IgD-negative memory B cell (primary cell): ENCODE measurements at regions not wholly inside any gene's neighbourhood (a gene's known extent, or its start where the extent isn't known, plus 50 kb on each side); places are given as distances from the start of the nearest gene placed in this dataset.
A peak's percentile ranks its signal among the peaks of the same experiment; 100 is the strongest.
"Not testable (repeated sequence)": the region's sequence is repeated elsewhere in the genome, so short reads cannot be mapped to it uniquely, and the experiment has no call there.

Experiments used
- H3K27ac Mint-ChIP-seq, 3 donors: one replicate each; pipeline ENCODE4 v1.8.0; 2020 to 2022; ENCODE audit warnings: mild to moderate bottlenecking in 3 of 3, mixed read lengths in 3 of 3, moderate library complexity in 1 of 3
- H3K27me3 Mint-ChIP-seq: one replicate; pipeline ENCODE4 v1.8.0; 2021; ENCODE audit warnings: mixed read lengths
- H3K36me3 Mint-ChIP-seq: one replicate; pipeline ENCODE4 v1.8.0; 2020; ENCODE audit warnings: mild to moderate bottlenecking, mixed read lengths
- H3K4me1 Mint-ChIP-seq, 3 donors: one replicate each; pipeline ENCODE4 v1.8.0; 2020 to 2022; ENCODE audit warnings: mixed read lengths in 3 of 3, mild to moderate bottlenecking in 1 of 3
- H3K4me3 Mint-ChIP-seq, 4 donors: one replicate each; pipeline ENCODE4 v1.8.0; 2020 to 2022; ENCODE audit warnings: mild to moderate bottlenecking in 4 of 4, mixed read lengths in 4 of 4, moderate library complexity in 3 of 4
- H3K9me3 Mint-ChIP-seq, 3 donors: one replicate each; pipeline ENCODE4 v1.8.0; 2020 to 2021; ENCODE audit warnings: mixed read lengths in 3 of 3, mild to moderate bottlenecking in 1 of 3

DNA sequence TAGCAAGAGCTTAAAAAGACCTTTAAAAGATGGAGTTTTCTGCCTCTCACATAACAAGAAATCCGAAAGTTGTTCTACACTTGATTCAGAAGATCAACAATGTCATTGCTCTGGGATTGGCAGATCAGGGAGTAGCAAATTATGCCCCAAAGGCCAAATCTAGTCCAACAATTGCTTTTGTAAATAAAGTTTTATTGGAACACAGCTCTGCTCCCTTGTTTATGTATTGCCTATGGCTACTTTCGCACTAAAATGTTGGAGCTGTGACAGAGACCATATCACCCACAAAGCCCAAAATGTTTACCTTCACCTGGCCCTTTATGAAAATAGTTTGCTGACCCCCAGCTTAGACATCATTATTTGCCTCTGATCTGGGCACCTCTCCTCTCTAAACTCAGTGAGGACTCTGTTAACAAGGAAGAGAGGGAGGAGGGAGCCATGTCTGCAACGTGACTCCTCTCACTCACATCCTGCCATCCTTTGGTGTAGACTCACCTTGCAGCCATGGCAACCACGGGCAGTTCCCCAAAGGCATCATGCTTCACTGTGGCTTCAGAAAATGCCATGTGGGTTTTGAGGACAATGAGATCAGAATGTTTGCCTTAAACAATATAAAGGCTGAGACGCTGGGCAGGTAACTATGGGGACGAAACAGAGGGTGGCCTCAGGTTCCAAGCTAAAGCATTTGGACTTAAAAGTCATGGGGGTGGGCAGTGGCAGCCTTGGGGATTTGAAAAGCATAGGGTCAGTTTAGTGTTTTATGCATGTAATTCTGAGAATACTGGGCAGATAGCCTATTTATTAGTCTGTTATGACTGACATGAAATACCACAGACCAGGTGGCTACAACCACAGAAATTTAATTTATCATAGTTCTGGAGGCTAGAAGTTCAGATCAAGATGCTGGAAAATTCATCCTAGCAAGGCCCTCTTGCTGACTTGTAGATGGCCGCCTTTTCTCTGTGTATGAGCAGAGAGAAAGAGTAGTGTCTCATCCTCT lies 149.7 kb upstream of the TNFAIP3 start:
- Mint-ChIP-seq H3K36me3 (no peaks in the 10 kb centered on the region), H3K27me3 (peaks cover 2% of the 10 kb centered on the region), H3K27ac (peak overlapping the region in 2 of 3 donors; percentile 10 to 24), H3K4me3 (peak overlapping the region in 1 of 4 donors; percentile 47), H3K4me1 (no peaks in the 10 kb centered on the region), H3K9me3 (no peaks in the 10 kb centered on the region)

DNA sequence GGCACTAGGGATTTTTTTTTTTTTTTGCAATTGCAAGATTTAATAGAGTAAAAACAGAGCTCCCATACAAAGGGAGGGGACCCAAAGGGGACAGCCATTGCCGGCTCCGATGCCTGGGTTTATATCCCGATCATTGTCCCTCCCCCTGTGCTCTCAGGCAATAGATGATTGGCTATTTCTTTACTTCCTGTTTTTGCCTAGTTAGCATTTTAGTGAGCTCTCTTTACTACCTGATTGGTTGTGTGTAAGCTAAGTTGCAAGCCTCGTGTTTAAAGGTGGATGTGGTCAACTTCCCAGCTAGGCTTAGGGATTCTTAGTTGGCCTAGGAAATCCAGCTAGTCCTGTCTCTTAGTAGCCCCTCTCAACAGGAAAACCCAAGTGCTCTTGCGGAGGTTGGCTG lies 148.2 kb upstream of the TNFAIP3 start:
- not testable (repeated sequence) for H3K4me1 Mint-ChIP-seq, H3K27ac Mint-ChIP-seq

DNA sequence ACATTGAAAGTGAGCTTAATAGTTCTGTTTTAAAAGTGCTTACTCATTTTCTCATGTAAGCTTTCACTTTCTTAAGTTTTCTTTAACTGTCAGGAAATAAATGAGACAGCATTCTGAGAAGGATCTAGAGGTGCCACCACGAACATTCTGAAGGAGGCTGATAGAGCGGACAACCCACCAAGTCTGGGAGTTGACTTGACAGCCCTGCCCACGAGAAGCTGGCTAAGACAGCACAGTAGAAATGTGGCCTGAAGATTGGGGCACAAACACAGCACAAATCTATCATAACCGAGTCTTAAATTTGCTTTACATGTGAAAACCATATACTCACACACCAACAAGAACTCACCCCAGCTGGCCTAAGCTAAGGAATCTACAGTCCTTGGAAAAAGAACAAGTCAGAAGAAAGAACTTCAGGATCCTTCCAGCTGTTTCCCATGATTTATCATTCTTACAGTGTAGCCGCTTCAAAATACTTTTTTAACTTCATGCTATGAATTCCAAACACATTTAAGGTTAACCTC lies 144.2 kb upstream of the TNFAIP3 start:
- H3K9me3 Mint-ChIP-seq = peaks cover 0 to 2% (median 0%) of the 10 kb centered on the region in 3 donors
- H3K36me3 Mint-ChIP-seq = peaks cover 3% of the 10 kb centered on the region
- H3K4me1 Mint-ChIP-seq = peaks cover 0 to 3% (median 0%) of the 10 kb centered on the region in 3 donors
- no peak overlapping the region for H3K27ac Mint-ChIP-seq
- peaks cover 2% of the 10 kb centered on the region for H3K27me3 Mint-ChIP-seq
- H3K4me3 Mint-ChIP-seq = peak overlapping the region in 2 of 4 donors; percentile 58 to 64

More for the DNA sequence above, 148.2 kb upstream of the TNFAIP3 start:
- not testable (repeated sequence) for H3K9me3 Mint-ChIP-seq, H3K36me3 Mint-ChIP-seq, H3K27me3 Mint-ChIP-seq, H3K4me3 Mint-ChIP-seq

DNA sequence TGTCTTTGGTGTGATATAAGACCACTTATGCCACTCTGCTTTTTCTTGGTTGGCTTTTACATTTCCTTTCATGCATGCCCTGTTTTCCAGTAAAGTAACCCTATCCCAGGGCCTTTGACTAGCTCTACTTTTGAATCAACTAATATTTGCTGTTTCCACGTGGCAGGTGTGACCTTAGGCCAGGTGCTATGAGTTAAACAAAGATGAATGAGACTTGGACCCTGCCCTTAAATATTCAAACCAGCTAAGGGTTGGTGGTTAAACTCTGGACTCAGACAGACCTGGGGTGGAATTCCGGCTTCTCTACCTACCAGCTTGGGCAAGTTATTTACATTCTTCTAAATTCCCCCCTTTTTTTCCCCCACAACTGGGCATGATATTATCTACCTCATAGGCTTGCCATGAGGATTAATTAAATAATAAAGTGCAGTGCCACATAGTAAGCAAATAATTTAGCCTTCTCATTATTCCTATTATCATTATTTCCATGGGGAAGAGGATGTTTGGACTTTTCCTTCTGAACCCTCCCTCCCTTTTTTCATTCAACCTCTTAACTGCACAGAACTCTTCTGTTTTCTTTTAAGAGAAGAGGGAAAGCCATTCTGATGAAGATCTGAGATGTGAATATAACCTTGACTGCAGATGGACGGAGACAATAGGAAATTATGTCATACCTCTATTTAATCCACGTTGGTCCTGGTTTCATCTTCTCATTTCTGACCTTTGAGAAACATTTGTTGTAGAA lies 143.6 kb upstream of the TNFAIP3 start:
- Mint-ChIP-seq H3K9me3 (peaks cover 0 to 2% (median 0%) of the 10 kb centered on the region in 3 donors), H3K4me1 (peaks cover 0 to 3% (median 0%) of the 10 kb centered on the region in 3 donors), H3K36me3 (peaks cover 3% of the 10 kb centered on the region), H3K27me3 (peaks cover 4% of the 10 kb centered on the region), H3K4me3 (no peak overlapping the region), H3K27ac (no peak overlapping the region)

DNA sequence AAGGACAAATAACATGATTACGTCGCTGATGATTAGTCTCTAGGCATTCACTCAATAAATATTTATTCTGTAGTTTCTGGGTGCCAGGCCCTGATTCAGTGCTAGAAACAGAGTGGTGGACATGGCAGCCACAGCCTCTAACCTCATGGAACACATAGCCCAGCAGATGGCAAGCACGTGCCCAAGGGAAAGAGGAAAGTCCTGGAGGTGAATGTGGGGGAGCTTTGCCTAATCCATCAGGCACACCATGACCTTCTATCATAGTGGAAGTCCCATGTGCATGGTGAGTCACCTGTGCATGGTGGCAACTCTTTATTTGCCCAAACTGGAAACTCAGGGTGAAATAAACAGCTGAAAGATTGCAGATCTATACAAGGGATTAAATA lies 143.0 kb upstream of the TNFAIP3 start:
- H3K27ac Mint-ChIP-seq = no peak overlapping the region
- peaks cover 4% of the 10 kb centered on the region for H3K27me3 Mint-ChIP-seq
- H3K4me3 Mint-ChIP-seq = no peak overlapping the region

DNA sequence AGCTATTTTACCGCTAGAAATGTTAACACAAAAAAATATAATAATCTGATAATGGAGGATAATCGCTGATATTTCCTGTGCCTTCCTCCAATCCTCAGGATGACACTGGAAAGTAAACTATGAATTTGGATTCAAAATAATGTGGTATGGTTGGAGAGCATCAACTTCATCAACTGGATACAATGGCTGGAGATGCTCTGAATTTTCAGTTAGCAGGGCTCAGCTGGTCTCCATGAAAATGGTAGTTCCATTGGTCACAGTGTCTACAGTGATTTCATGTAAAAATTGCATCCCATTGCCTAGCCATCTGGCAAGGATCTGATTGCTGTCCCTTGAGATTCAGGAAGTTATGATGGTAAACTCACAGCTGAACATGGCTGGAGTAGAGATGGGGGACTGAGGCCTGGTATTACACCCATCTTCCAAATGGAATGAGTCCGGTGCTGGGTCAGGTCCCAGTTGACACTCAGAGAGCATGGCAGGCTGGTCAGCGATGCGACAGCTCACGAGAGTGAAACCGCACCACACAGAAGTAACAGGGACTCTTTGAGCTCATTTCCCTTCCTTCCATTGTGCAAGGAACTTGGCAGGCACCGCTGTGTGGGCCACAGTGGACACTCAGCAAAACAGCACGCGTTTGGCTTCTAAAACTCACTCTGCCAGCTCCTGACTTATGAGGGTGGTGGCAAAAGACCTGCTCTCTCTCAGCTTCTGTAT lies 142.4 kb upstream of the TNFAIP3 start:
- peaks cover 0 to 2% (median 0%) of the 10 kb centered on the region in 3 donors for H3K9me3 Mint-ChIP-seq
- no peak overlapping the region for H3K27ac Mint-ChIP-seq
- H3K27me3 Mint-ChIP-seq = peaks cover 4% of the 10 kb centered on the region
- no peak overlapping the region for H3K4me3 Mint-ChIP-seq
- peaks cover 0 to 3% (median 0%) of the 10 kb centered on the region in 3 donors for H3K4me1 Mint-ChIP-seq
- peaks cover 3% of the 10 kb centered on the region for H3K36me3 Mint-ChIP-seq

More for the DNA sequence above, 143.0 kb upstream of the TNFAIP3 start:
- H3K4me1 Mint-ChIP-seq = peaks cover 0 to 3% (median 0%) of the 10 kb centered on the region in 3 donors
- peaks cover 3% of the 10 kb centered on the region for H3K36me3 Mint-ChIP-seq
- peaks cover 0 to 2% (median 0%) of the 10 kb centered on the region in 3 donors for H3K9me3 Mint-ChIP-seq

DNA sequence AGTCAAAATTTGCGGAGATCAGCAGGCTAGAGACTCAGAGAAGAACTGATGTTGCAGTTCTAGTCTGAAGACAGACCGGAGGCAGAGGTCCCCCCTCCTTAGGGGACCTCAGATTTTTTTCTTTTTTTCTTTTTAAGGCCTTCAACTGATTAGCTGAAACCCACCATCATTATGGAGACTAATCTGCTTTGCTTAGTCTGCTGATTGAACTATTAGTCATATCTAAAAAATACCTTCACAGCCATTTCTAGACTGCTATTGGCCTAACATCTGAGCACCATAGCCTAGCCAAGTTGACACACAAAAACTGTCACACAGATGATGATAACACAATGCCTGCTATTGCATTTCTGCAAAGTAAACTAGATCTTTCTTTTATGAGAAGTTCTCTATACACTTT lies 141.1 kb upstream of the TNFAIP3 start:
- H3K27ac Mint-ChIP-seq = no peak overlapping the region
- peaks cover 0 to 2% (median 0%) of the 10 kb centered on the region in 3 donors for H3K9me3 Mint-ChIP-seq
- peaks cover 3% of the 10 kb centered on the region for H3K36me3 Mint-ChIP-seq
- peaks cover 4% of the 10 kb centered on the region for H3K27me3 Mint-ChIP-seq
- H3K4me1 Mint-ChIP-seq = peaks cover 0 to 3% (median 0%) of the 10 kb centered on the region in 3 donors
- no peak overlapping the region for H3K4me3 Mint-ChIP-seq

DNA sequence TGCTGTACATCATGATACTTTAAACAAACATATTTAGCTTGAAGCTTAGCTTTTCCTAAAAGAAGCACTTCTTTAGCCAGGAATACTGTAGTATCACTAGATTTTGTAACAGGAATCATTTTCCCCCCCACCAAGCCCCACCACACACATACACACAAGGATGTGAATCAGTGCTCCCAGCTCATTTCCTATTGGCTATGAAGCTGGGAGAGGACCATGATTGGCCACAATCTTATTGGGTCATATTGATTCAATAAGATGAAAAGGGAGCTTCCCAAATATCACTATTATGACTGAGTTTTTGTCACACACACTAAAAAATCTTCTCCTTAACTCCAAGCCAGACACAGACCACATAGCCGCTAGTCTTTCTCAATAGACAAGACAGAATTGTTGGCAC lies 140.5 kb upstream of the TNFAIP3 start:
- H3K4me1 Mint-ChIP-seq = peaks cover 0 to 3% (median 0%) of the 10 kb centered on the region in 3 donors
- peaks cover 4% of the 10 kb centered on the region for H3K27me3 Mint-ChIP-seq
- H3K36me3 Mint-ChIP-seq = peaks cover 3% of the 10 kb centered on the region
- H3K9me3 Mint-ChIP-seq = peaks cover 0 to 2% (median 0%) of the 10 kb centered on the region in 3 donors
- no peak overlapping the region for H3K4me3 Mint-ChIP-seq
- no peak overlapping the region for H3K27ac Mint-ChIP-seq

DNA sequence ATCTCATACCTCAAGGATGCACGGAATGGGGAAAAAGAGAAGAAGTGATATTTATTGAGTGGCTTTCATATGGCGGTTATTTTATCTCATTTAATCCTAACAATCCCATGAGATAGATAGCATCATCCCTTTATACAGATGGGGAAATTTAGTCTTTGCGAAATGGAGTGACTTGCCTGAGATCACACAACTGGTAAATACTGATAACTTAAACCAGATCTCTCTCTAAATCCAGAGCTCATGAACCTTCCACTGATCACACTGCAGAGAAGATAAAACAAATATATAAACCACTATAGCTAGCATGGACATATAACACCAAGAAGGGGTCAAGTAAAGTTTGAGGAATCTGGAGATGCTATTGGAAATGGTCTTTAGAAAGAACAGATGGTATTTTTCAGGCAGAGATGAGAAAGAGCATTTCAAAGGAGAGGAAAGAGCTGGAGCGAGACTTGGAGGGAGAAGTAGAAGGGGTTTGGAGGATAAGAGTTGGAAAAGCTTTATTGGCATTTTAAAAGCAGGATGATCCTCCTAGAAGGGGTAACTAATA lies 139.8 kb upstream of the TNFAIP3 start:
- Mint-ChIP-seq H3K27ac (no peak overlapping the region), H3K4me3 (no peak overlapping the region), H3K36me3 (peaks cover 3% of the 10 kb centered on the region), H3K27me3 (peaks cover 4% of the 10 kb centered on the region), H3K9me3 (peaks cover 0 to 2% (median 0%) of the 10 kb centered on the region in 3 donors), H3K4me1 (peaks cover 0 to 3% (median 0%) of the 10 kb centered on the region in 3 donors)

DNA sequence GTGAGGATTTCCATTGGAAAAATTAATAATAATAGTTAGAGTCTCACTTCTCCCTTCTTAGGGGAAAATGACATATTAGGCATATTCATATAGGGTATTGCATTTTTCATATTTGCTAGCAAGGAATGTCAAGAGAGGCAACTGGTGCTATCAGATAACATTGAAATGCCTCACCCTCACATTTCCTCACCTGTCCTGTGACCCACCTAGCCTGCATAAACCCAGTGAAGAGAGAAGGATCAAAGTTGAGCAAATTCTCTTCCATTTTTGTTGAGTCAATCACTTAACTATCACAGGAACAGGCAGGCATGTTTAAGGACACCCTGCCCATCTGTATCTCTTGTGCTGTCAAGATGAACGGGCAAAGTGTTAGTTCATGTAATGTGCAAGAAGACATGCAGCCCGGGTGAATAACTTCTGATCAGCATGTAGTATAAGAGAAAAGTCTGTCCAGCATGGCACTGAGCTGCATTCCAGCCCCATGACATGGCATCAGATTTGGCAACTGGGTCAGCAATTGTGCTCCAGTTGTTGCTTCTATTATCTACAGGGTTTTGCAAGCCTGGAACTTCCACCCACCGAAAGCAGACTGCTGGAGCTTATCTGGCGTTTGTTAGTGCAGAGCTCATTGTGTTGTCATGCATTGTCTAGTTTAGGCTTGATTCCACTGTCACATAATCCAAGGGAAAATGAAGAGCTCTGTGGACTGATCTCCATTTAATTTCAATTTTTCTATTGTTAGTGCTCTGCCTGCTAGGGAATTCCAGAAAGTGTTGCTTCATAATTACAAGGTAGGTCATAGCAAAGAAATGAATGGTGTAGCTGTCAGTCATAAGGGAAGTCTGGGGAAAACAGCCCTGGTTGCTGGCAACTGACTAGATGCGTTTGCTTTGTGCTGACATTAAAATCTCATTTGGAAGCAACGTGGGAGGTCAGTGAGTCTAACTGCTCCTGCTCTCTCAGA lies 138.4 kb upstream of the TNFAIP3 start:
- Mint-ChIP-seq H3K27ac (no peak overlapping the region), H3K4me1 (no peaks in the 10 kb centered on the region), H3K4me3 (no peak overlapping the region), H3K36me3 (peaks cover 3% of the 10 kb centered on the region), H3K27me3 (peaks cover 6% of the 10 kb centered on the region), H3K9me3 (peaks cover 0 to 2% (median 0%) of the 10 kb centered on the region in 3 donors)

DNA sequence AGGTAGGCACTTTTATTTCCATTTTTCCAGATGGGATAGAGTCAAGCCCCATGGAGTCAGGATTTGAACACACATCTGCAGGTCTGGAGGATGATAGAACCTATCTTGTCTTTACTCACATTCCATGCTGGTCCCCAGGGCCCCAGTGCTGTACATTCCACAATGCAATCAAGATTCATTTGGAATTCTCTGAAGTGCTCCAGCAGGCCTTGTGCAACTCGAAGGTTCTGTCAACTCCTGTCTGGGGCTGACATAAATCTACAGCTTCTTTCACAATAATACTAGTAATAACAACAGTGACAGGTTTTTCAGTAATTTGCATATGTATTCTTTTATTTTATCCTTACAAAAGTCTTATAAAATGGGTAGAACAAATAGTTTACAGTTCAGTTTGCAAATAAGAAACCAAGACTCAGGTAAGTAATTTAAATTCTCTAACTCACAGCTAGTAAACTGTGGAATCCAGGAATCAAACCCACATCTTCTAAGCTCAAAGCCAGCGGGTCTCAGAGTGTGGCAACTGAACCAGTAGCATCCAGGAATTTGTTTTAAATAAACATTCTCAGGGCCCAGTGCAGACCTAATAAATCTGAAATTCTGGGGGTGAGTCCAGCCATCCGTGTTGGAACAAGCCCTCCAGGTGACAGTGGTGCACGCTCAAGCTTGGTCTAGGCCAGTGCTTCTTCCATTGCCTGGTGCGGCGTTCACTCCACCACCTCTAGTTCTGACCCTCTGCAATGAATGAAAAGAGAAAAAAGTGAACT lies 137.0 kb upstream of the TNFAIP3 start:
- H3K4me3 Mint-ChIP-seq = no peak overlapping the region
- peaks cover 6% of the 10 kb centered on the region for H3K27me3 Mint-ChIP-seq
- peaks cover 0 to 2% (median 0%) of the 10 kb centered on the region in 3 donors for H3K9me3 Mint-ChIP-seq
- H3K4me1 Mint-ChIP-seq = no peaks in the 10 kb centered on the region
- peaks cover 3% of the 10 kb centered on the region for H3K36me3 Mint-ChIP-seq
- H3K27ac Mint-ChIP-seq = peak overlapping the region in 1 of 3 donors; percentile 9

DNA sequence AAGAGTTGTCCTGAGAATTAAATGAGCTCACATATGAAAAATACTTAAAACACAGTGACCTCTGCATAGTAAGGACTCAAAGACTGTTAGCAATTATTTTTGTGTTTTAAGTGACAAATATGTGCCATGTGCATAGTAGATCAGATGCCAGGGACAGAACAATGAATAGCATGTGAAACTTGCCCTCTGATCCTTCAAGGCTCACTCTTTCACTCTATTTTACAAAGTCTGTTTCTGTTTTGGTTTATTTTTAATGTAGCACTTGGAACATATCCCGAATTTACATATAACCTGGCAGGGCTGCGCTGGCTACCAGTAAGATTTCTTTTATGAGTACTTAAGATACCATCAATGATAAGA lies 135.5 kb upstream of the TNFAIP3 start:
- H3K4me1 Mint-ChIP-seq = peaks cover 0 to 4% (median 0%) of the 10 kb centered on the region in 3 donors
- H3K9me3 Mint-ChIP-seq = no peaks in the 10 kb centered on the region
- peaks cover 6% of the 10 kb centered on the region for H3K27me3 Mint-ChIP-seq
- no peak overlapping the region for H3K4me3 Mint-ChIP-seq
- no peak overlapping the region for H3K27ac Mint-ChIP-seq
- H3K36me3 Mint-ChIP-seq = peaks cover 3% of the 10 kb centered on the region
